GM19438 (cell line): ENCODE measurements at regions not wholly inside any gene's neighbourhood (a gene's known extent, or its start where the extent isn't known, plus 50 kb on each side); places are given as distances from the start of the nearest gene placed in this dataset.

ENCODE experiments used
- ATAC-seq: cut with Tn5 transposase; IDR thresholded peaks from one replicate; pipeline ENCODE4 v1.9.1; 2021; ENCODE audit warnings: low read depth; ENCODE audit not compliant: unreplicated experiment

- no peak for ATAC-seq
Measured at GRCh38 chr7:18302097-18302496, 193.5 kb upstream of the HDAC9 start.

GRCh38 chr7:18305866-18306265 lies 189.7 kb upstream of the HDAC9 start:
- no peak for ATAC-seq

GRCh38 chr7:18306696-18307095 lies 188.9 kb upstream of the HDAC9 start:
- ATAC-seq = no peak

- ATAC-seq = no peak
Measured at GRCh38 chr7:18308938-18309337, 186.6 kb upstream of the HDAC9 start.

GRCh38 chr7:18312482-18312881 lies 183.1 kb upstream of the HDAC9 start:
- ATAC-seq = no peak

- ATAC-seq = no peak
Measured at GRCh38 chr7:18313965-18314364, 181.6 kb upstream of the HDAC9 start.

- no peak for ATAC-seq
Measured at GRCh38 chr7:18315241-18315640, 180.3 kb upstream of the HDAC9 start.

- ATAC-seq = no peak
Measured at GRCh38 chr7:18317941-18318340, 177.6 kb upstream of the HDAC9 start.

GRCh38 chr7:18320422-18320821 lies 175.1 kb upstream of the HDAC9 start:
- no peak for ATAC-seq

GRCh38 chr7:18320971-18321567 lies 174.5 kb upstream of the HDAC9 start:
- ATAC-seq = peak; percentile 78

- no peak for ATAC-seq
Measured at GRCh38 chr7:18330548-18330947, 165.0 kb upstream of the HDAC9 start.

- ATAC-seq = no peak
Measured at GRCh38 chr7:18336626-18337025, 158.9 kb upstream of the HDAC9 start.

GRCh38 chr7:18337048-18337809 lies 158.3 kb upstream of the HDAC9 start:
- no peak for ATAC-seq

- no peak for ATAC-seq
Measured at GRCh38 chr7:18338910-18339523, 156.5 kb upstream of the HDAC9 start.

- ATAC-seq = no peak
Measured at GRCh38 chr7:18341756-18342155, 153.8 kb upstream of the HDAC9 start.

- no peak for ATAC-seq
Measured at GRCh38 chr7:18343047-18343446, 152.5 kb upstream of the HDAC9 start.

- no peak for ATAC-seq
Measured at GRCh38 chr7:18344536-18344935, 151.0 kb upstream of the HDAC9 start.

- no peak for ATAC-seq
Measured at GRCh38 chr7:18345641-18346234, 149.8 kb upstream of the HDAC9 start.

GRCh38 chr7:18347170-18347569 lies 148.4 kb upstream of the HDAC9 start:
- no peak for ATAC-seq

- no peak for ATAC-seq
Measured at GRCh38 chr7:18350678-18351077, 144.9 kb upstream of the HDAC9 start.
